Parathyroid adenoma (tissue), 2 donors: ENCODE measurements at regions not wholly inside any gene's neighbourhood (a gene's known extent, or its start where the extent isn't known, plus 50 kb on each side); places are given as distances from the start of the nearest gene placed in this dataset.
"Not testable (repeated sequence)": the region's sequence is repeated elsewhere in the genome, so short reads cannot be mapped to it uniquely, and the experiment has no call there.

Experiments used
- H2AFZ ChIP-seq: fragments of 300-600 bp; sonication (generic); one replicate; pipeline ENCODE4 v1.7.0; 2017; ENCODE audit warnings: antibody characterized with exemption, mild to moderate bottlenecking
- H3K27ac ChIP-seq: fragments of 300-600 bp; sonication (generic); one replicate; pipeline ENCODE4 v1.7.0; 2017
- H3K27me3 ChIP-seq: fragments of 300-600 bp; sonication (generic); one replicate; pipeline ENCODE4 v1.7.0; 2017; ENCODE audit warnings: low read length; ENCODE audit not compliant: control insufficient read depth, insufficient read depth
- H3K36me3 ChIP-seq: fragments of 300-600 bp; sonication (generic); one replicate; pipeline ENCODE4 v1.7.0; 2017; ENCODE audit warnings: low read length; ENCODE audit not compliant: control insufficient read depth, insufficient read depth
- H3K4me1 ChIP-seq: fragments of 300-600 bp; sonication (generic); one replicate; pipeline ENCODE4 v1.7.0; 2017; ENCODE audit warnings: control low read depth
- H3K4me2 ChIP-seq: fragments of 300-600 bp; sonication (generic); one replicate; pipeline ENCODE4 v1.7.0; 2017; ENCODE audit warnings: low read length
- H3K4me3 ChIP-seq: fragments of 300-600 bp; sonication (generic); one replicate; pipeline ENCODE4 v1.7.0; 2017; ENCODE audit warnings: low read depth, low read length
- H3K79me2 ChIP-seq: fragments of 300-600 bp; sonication (generic); one replicate; pipeline ENCODE4 v1.7.0; 2017; ENCODE audit warnings: control low read depth
- H3K9ac ChIP-seq: fragments of 300-600 bp; sonication (generic); one replicate; pipeline ENCODE4 v1.7.0; 2017; ENCODE audit warnings: mild to moderate bottlenecking
- H3K9me3 ChIP-seq: fragments of 300-600 bp; sonication (generic); one replicate; pipeline ENCODE4 v1.7.0; 2017; ENCODE audit warnings: low read length; ENCODE audit not compliant: control insufficient read depth
- TF ChIP-seq, protein P1 (sequence below): fragments of 300-600 bp; sonication (generic); IDR thresholded peaks from one replicate; pipeline ENCODE4 v1.7.0; 2017; ENCODE audit warnings: antibody characterized with exemption, mild to moderate bottlenecking
- donor health status: primary hyperparathyroidism.

DNA sequence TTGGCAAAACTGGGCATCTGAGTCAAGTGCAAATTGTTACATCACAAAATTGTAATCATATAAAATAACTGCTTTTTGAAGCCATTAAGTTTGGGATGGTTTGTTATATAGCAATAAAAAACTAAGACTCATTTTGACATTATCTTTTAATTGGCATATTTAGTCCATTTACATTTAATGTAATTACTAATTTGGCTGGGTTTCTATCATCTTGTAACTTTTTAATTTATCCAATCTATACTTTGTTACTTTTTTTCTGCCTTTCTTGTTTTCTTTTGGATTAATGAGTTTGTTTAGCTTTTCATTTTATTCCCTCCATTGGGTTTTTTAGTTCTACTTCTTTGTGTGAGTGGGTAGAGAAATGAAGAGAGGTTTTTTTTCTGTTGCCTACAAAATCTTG lies 76.3 kb downstream of the DRAM2 start:
- H3K9ac ChIP-seq, result no peak overlapping the region
- H3K4me2 ChIP-seq, result no peak overlapping the region
- no peaks in the 10 kb centered on the region for H3K9me3 ChIP-seq
- H3K27ac ChIP-seq, result no peak overlapping the region
- no peaks in the 10 kb centered on the region for H3K27me3 ChIP-seq
- TF ChIP-seq, protein P1, sequence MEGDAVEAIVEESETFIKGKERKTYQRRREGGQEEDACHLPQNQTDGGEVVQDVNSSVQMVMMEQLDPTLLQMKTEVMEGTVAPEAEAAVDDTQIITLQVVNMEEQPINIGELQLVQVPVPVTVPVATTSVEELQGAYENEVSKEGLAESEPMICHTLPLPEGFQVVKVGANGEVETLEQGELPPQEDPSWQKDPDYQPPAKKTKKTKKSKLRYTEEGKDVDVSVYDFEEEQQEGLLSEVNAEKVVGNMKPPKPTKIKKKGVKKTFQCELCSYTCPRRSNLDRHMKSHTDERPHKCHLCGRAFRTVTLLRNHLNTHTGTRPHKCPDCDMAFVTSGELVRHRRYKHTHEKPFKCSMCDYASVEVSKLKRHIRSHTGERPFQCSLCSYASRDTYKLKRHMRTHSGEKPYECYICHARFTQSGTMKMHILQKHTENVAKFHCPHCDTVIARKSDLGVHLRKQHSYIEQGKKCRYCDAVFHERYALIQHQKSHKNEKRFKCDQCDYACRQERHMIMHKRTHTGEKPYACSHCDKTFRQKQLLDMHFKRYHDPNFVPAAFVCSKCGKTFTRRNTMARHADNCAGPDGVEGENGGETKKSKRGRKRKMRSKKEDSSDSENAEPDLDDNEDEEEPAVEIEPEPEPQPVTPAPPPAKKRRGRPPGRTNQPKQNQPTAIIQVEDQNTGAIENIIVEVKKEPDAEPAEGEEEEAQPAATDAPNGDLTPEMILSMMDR, result no peak
- H2AFZ ChIP-seq, result no peak overlapping the region
- H3K36me3 ChIP-seq, result no peaks in the 10 kb centered on the region
- no peaks in the 10 kb centered on the region for H3K79me2 ChIP-seq
- no peaks in the 10 kb centered on the region for H3K4me1 ChIP-seq
- no peak overlapping the region for H3K4me3 ChIP-seq

DNA sequence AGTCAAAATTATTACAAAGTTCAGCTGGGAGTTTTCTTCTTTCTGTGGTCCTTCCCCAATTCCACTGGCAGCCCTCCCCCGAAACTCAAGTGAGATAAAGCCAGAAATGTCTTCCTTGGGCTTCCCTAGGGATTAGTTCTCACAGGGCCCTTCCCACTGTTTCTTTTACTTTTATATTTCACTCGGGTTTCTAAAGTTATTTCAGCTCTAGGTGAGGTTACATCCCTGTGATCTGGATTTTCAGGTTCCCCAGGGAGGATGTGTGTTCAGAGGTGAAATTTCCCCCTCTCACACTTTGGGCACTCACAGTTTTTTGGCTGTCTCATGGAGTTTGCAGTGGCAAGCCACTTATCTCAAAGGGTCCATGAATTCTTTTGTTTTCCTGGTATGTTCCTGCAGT lies 77.3 kb downstream of the DRAM2 start:
- Histone ChIP-seq H3K9ac (no peak overlapping the region), H3K4me1 (no peaks in the 10 kb centered on the region), H3K79me2 (no peaks in the 10 kb centered on the region), H3K9me3 (no peaks in the 10 kb centered on the region), H3K27ac (no peak overlapping the region), H3K36me3 (no peaks in the 10 kb centered on the region), H3K4me2 (no peak overlapping the region), H3K27me3 (no peaks in the 10 kb centered on the region), H3K4me3 (no peak overlapping the region), H2AFZ (no peak overlapping the region)
- TF ChIP-seq, protein P1, result no peak

DNA sequence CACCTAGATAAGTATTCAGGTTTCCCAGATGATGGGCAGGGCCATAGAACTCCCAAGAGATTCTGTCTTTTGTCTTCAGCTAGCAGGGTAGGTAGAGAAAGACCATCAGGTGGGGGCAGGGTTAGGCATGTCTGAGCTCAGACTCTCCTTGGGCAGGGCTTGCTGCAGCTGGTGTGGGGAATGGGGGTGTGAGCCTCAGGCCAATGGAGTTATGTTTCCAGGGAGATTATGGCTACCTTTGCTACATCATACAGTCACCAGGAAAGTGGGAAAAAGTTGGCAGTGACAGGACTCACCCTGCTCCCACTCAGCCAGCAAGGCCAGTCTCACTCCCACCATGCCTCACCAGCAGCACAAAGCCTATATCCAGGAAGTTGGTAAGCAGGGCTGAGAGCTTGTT lies 77.8 kb downstream of the DRAM2 start:
- Histone ChIP-seq H3K27me3 (no peaks in the 10 kb centered on the region), H3K4me1 (no peaks in the 10 kb centered on the region), H2AFZ (no peak overlapping the region), H3K4me3 (no peak overlapping the region), H3K27ac (no peak overlapping the region), H3K9ac (no peak overlapping the region), H3K79me2 (no peaks in the 10 kb centered on the region), H3K36me3 (no peaks in the 10 kb centered on the region), H3K4me2 (no peak overlapping the region), H3K9me3 (no peaks in the 10 kb centered on the region)
- TF ChIP-seq, protein P1, result no peak

DNA sequence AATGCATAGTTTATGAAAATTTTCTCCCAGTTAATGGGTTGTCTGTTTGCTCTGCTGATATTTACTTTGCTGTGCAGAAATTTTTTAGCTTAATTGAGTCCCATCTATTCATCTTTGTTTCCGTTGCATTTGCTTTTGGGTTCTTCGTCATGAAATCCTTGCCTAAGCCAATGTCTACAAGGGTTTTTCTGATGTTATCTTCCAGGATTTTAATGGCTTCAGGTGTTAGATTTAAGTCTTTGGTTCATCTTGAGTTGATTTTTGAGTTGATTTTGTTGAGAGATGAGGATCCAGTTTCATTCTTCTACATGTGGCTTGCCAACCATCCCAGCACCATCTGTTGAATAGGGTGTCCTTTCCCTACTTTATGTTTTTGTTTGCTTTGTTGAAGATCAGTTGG lies 85.2 kb downstream of the DRAM2 start:
- no peaks in the 10 kb centered on the region for H3K79me2 ChIP-seq
- no peaks in the 10 kb centered on the region for H3K4me1 ChIP-seq
- no peak overlapping the region for H3K4me3 ChIP-seq
- H3K9me3 ChIP-seq, result no peaks in the 10 kb centered on the region
- no peak overlapping the region for H3K4me2 ChIP-seq
- TF ChIP-seq, protein P1, result no peak
- H3K36me3 ChIP-seq, result no peaks in the 10 kb centered on the region
- no peak overlapping the region for H3K27ac ChIP-seq
- H2AFZ ChIP-seq, result no peak overlapping the region
- H3K9ac ChIP-seq, result no peak overlapping the region
- H3K27me3 ChIP-seq, result no peaks in the 10 kb centered on the region

DNA sequence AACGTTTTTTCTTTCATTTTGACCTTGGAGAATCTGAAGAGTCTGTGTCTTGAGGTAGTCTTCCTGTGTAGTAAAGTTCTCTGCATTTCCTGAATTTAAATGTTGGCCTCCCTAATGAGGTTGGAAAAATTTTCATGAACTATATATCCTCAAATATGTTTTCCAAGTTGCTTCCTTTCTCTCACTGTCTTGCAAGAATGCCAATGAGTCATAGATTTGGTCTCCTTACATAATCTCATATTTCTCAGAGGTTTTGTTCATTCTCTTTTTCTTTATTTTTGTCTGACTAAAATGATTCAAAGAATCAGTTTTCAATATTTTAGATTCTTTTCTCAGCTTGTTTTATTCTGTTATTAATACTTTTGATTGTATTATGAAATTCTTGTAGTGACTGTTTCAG lies 87.6 kb downstream of the DRAM2 start:
- Histone ChIP-seq H3K36me3 (no peaks in the 10 kb centered on the region), H2AFZ (no peak overlapping the region), H3K4me1 (no peaks in the 10 kb centered on the region), H3K9ac (no peak overlapping the region), H3K27me3 (no peaks in the 10 kb centered on the region), H3K4me2 (no peak overlapping the region), H3K4me3 (no peak overlapping the region), H3K27ac (no peak overlapping the region), H3K9me3 (no peaks in the 10 kb centered on the region), H3K79me2 (no peaks in the 10 kb centered on the region)
- TF ChIP-seq, protein P1, result no peak

DNA sequence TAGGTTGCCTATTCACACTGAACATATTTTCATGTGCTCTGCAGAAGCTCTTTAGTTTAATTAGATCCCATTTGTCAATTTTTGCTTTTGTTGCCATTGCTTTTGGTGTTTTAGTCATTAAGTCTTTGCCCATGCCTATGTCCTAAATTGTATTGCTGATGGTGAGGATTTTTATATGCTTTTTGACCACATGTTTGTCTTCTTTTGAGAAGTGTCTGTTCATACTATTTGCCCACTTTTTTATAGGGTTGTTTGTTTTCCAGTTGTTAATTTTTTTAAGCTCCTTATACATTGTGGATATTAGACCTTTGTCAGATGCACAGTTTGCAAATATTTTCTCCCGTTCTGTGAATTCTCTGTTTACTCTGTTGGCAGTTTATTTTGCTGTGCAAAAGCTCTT lies 84.5 kb upstream of the LRIF1 start:
- not testable (repeated sequence) for H2AFZ ChIP-seq, H3K79me2 ChIP-seq, H3K27me3 ChIP-seq, H3K9me3 ChIP-seq, H3K4me1 ChIP-seq, H3K4me3 ChIP-seq, H3K36me3 ChIP-seq, H3K4me2 ChIP-seq, H3K9ac ChIP-seq, H3K27ac ChIP-seq
